Ecto neural progenitor cell (in vitro differentiated cells): ENCODE measurements at regions not wholly inside any gene's neighbourhood (a gene's known extent, or its start where the extent isn't known, plus 50 kb on each side); places are given as distances from the start of the nearest gene placed in this dataset.

ENCODE experiments used
- DNase-seq: peaks from one replicate; pipeline ENCODE4 v3.0.0-alpha.2; 2018; ENCODE audit warnings: low spot score

DNA sequence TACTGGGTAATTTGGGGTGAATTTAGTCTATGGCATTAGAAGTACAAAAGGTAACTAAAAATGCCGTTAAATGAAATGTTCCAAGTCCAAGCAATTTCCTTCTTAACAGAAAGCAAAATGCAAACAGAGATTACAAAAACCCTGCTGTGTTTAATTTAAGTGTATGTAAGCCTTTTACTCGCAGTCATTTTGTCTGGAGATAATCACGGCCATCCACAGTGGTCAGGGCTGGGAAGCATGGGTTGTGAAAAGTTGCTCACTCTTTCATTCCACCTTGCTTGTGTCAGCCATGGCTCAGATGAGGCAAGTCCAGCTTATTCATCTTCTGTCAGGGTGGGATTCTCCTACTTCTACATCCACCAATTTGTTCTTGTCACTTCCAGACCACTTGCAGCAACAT, 983.6 kb upstream of the ZEB2 start:
- no peak for DNase-seq

DNA sequence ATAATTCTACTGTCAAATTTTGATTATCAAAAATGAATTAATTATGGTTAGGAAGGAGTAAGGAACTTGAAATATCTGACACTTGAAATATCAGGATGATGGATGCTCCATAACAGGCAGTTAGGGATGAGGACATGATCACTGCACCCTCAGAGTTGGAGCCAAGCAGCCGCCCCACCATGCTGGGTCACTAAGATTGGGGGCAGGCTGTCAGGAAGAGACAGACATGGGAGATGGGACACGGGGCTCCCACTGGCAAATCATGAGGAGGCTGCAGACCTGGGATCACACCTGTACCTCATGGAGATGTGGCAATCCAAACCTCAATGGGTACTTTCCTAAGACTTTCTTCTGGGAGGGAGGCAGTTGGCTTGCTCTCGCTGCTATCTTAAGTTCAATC, 982.0 kb upstream of the ZEB2 start:
- DNase-seq: no peak

DNA sequence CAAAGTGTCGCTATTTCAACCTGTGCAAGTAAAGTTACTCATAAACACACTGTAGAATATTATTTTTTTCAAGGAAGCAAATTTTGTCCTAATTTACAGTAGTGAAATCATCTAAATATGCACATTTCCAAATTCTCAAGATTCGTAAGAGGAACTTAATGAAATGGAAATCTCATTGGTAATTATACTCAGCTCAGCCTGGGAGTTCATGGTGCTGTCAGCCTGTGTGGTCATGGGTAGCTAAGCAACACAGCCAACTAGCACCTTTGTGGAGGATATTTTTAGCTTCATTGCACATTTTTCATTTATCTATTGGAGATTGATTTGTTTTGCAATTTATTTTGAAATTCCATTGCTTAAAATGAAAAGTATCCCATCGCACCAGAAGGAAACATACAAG, 975.7 kb upstream of the ZEB2 start:
- no peak for DNase-seq

DNA sequence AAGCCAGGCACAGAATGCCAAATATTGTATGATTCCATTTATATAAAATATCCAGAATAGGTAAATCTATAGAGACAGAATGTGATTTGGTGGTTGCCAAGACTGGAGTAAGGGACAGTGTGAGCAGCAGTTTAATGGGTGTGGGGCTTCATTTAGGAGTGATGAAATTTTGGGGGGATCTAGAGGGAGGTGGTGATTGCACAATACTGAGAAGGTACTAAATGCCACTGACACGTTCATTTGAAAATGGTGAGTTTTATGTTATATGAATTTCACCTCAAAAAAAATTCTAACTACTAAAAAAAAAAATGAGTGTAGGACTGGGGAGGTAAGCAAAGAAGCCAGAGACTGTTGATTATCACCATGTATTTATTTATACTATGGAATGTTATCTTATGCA, 974.5 kb upstream of the ZEB2 start:
- no peak for DNase-seq

DNA sequence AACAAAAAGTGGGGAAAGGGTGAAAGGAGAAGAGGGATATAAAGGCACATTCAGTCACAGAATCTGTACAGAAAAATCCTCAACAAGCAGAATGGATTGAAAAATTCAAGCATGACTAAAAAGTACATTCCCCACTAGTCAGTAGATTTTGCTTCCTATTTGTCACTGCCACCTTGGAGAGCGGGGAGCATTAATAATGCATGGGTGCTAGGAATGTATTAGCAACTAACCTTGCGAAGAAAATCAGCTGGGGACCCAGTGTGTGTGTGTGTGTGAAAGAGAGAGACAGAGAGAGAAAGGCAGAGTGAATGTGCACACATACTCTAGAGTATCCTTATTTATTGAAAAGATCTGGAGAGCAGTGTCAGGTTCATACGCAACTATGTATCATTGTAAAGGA, 968.7 kb upstream of the ZEB2 start:
- no peak for DNase-seq

DNA sequence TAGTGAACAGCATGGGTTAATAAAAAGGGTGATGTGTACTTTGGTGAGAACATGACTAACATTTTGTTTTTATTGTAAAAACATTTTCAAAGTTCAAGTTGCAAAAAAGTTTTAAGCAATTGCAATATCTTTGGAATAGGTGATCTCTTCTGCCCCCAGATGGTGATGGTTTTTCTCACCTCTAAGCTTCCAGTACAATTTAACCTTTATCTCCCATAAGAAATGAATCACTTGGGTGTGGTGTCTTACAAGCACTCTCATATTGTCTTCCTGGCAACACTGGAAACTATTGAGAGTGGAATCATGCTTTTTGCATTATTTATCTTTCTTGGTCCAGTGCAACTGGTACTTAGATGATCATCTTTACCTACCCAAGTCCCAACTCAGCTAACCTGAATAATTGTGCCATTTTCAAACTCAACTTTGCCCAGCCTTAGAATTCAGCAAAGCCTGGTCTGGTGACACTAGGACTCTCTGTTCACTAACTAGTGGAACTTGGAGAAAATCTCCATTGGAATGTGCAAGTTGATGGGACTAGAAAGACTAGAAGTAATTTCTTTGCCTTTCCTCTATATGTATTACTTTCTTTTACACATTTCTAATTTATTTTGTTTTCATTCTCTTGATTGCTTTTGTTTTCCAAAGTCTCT, 964.7 kb upstream of the ZEB2 start:
- DNase-seq: no peak

DNA sequence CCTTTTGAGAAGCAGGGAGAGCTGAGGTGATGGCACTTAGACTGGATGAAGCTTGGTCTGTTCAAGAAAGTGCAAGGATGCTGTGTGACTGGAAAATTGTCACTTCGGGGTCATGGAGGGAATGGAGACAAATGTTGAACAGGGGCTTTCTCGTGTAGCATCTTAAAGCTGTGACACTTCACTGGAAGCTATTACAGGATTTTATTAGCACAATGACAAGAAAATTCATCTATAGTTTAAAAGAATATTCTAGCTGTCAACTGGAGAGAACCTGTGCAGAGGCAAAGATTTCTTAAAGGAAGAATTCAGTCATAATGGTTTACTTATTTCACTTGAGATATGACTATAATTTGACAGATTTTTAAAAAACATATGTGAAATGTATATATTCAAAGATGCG, 963.9 kb upstream of the ZEB2 start:
- DNase-seq: no peak

DNA sequence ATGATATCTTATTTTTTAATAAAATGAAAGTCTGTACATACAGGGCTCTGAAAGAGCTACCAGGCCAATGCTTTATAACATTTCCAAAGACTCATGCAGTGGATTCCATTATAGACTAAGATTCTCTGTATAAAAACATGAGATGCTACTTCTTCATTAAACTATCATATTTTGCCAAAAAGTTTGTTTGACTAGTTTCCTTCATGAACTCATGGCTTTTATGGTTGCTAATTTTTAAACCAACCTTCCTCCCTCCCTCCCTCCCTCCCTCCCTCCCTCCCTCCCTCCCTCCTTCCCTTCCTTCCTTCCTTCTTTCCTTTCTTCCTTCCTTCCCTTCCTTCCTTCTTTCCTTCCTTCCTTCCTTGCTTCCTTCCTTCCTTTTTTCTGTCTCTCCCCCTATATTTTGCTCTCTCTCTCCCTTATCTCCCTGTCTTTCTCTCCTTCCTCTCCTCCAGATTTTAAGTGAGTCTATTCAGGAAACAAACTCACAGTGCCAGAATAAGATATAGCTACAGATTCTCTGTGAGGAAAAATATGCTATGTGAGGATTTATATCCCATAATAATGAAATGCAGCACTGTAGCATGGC, 961.5 kb upstream of the ZEB2 start:
- DNase-seq: no peak

DNA sequence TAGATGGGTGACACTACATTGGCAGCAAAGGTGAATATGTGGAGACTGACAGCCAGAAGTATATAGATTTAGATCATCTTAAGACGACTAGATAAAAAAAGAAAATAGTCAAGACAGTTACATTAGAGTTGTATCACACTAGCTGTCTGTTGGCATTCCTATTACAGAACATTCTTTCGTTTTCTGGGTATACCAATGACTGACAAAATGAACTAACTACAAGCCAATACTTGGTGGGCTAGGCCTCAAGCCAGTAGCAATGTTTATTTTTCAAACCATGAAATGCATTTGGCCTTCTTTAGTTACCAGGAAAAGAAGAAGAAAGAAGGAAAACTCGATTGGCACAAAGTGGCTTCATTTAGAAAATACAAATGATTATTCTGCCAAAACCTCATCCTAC, 944.9 kb upstream of the ZEB2 start:
- no peak for DNase-seq

DNA sequence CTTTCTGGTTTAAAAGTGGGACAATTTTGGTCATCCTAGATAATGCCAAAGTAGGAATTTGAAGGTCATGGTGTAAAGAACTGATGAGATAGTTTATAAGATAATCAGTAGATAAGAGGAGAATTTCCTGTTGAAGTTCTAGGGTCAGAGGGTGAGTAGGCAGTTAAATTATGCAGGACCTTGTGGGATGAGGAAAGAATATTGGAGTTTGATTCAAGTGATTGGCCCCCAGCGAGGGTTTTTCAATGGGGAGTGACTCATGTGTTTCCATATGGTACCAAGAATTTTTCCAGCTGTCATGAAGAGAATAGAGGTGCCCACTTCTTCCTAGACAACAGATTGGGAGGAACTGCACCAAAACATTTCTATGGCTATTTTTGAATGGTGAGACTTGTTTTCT, 940.2 kb upstream of the ZEB2 start:
- DNase-seq: no peak

DNA sequence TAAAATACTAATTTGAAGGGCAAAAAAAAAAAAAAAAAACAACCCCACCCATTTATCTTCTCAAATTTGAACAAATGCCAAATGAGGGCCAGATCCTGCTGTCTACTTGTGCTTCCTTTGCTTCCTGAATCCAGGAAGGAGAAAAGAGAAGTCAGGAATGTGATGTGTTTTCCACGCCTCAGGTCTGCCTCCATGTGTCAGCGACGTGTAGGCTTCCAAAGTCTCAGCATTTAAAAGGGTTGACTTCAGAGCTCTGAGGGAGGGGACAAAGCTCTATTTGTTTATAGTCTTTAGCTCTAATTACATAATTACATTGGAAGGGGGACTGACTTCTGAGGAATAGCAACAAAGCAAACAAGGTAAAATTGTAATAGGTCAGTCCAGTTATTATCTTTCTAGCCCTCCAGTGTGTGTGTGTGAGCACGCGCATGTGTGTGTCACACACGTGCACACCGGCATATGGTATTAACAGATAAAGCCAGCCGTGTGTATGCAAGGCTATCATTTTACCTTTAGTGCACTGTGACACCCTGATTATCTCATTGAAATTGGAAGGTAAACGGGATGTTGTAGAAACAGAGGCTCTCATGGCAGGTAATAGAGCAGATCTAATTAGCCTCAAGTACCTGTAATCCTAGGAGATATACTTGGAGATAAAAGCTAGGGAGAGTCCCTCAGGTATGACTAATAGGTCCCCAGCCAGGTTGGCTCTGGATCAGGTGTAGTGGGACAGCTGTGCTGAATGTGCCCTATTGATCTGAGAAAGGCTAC, 911.4 kb upstream of the ZEB2 start:
- no peak for DNase-seq

DNA sequence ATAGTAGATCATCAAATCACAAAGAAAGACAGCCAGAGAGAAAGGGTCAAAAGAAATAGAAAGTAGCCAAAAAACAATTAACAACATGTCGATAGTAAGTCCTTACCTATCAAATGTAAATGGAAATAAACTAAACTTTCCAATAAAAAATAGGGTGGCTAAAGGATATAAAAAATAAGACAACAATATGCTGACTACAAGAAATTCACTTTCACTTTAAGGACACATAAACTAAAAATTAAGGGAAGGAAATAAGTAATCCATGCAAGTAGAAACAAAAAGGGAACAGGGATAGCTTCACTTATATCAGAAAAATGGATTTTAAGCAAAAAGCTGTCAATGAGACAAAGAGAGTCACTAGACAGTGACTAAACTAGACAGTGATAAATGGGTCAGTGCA, 903.9 kb upstream of the ZEB2 start:
- no peak for DNase-seq

DNA sequence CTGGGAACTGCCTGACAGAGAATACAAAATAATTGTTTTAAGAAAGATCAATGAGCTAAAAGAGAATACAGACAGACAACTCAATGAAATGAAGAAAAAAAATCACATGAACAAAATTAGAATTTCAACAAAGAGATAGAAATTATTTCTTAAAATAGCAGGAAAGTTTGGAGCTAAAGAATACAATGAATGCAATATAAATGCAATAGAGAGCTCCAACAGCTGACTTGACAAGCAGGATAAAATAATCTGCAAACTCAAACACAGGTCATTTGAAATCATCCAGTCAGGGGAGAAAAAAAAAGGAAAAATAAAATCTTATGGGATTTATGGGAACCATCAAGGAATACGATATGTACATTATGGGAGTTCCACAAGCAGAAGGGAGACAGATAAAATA, 902.7 kb upstream of the ZEB2 start:
- no peak for DNase-seq

DNA sequence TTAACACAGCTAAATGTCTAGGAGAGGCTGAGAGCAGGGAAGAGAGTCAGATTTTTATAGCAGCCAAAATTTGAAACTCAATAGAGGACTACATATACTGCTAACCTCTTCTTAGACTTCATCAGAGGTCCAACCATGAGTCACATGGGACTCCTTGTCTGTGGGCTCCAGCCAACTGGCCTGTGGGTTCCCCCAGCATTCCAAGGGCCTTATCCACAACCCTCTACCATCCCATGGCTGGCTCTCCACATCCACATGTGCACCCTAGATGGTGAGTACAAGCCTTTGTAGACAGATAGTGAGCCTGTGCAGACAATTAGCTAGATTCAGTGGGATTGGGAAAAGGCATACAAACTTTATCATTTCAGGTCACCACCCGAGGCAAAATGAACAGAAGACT, 901.9 kb upstream of the ZEB2 start:
- no peak for DNase-seq

DNA sequence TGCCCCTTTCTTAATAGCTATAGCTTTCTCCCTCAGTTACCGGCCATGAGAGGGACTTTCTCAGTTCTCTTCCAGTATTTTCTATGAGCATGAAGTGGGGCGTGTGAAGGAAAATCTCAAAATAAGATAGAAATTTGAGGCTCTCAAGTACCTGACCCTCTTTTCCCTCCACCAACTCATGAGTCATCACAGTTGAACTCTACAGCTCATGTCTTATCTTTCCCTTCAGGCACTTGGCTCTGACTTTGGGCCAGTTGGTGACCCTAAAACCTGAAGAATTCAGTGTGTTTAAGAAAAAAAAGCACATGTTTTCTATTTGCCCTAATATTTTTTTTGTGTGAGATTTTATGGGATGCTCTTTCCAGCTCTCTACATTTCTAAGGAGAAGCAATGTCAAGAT, 896.7 kb upstream of the ZEB2 start:
- no peak for DNase-seq

DNA sequence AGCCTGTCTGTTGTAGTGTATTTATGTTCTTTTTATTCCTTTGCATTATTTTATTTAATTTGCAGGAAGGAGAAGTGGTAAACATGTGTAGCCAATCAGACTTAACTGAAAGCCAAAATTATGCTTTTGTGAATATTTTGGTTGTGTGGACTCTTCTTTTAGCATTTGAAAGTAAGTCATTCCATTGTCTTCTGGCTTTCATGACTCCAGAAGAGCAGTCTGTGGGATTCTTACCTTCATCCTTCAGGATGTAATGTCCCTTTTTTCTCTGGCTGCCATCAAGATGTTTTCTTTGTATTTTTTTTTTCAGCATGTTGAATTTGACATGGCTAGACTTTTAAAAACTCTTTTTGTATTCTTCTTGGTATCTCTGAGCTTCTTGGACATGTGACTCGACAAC, 895.2 kb upstream of the ZEB2 start:
- DNase-seq: no peak

DNA sequence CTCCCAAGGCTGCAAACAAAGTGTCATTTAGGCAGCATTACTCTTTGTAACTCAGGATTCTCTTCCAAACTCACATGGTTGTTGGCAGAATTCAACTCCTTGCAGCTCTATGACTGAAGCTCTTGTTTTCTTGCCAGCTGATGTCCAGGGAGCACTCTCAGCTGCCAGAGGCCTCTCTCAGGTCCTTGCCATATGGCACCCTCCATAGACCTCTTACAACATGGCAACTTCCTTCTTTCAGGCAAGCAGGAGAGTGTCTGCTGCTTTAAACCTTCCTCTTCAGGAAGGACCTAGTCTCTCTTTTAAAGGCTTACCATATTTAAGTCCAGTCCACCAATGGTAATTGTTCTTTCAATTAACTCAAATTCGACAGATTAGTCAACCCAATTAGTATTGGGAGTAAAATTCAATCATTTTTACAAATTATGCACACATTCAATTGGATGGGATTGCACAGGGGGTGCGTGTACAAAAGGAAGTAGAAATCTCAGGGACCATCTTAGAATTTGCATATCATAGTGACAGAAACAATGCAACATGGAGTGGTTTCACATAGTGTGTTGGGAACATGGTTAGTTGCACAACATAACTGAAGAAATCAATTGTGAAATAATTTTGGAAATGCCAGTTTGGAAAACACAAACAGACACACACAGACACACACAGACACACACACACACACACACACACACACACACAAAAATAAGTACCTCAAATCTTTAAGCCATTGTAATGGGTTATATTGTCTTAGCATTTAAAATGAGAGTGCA, 893.5 kb upstream of the ZEB2 start:
- DNase-seq: no peak

DNA sequence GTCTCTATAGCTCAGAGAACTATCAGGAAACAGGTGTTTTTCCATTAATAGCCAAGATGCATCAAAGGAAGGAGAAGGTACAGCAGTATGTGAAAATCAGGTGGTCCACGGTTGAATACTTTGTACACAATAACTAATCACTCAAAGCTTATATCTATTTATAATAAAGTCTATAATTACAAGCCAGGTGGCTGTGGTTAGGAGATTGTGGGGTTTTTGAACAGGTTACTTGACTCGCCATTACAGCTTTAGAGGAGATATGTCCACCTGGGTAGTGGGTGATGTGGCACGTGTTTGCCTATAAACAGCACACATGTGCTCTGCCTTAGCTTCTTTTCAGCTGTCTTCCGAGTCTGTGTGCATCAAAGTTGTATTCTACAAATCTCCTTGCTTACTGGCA, 892.2 kb upstream of the ZEB2 start:
- no peak for DNase-seq

DNA sequence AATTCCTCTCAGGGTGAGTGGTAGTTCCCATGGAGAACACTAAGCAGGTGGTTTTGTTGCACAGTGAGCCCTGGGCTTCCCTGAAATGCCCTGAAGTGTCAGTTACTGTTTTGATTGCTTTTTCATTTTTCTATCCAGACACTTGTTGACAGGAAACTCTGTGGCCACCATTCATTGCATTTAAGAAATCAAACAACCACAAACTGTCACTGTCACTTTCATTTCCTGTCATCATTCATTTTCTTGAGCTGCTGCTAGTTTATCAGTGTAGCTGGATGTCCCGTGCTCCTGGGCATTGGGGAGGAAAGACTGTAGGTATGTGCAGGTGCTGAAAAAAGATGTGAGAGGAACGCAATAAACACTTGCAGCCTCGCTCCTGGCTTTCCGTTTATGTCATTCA, 891.6 kb upstream of the ZEB2 start:
- DNase-seq: no peak

DNA sequence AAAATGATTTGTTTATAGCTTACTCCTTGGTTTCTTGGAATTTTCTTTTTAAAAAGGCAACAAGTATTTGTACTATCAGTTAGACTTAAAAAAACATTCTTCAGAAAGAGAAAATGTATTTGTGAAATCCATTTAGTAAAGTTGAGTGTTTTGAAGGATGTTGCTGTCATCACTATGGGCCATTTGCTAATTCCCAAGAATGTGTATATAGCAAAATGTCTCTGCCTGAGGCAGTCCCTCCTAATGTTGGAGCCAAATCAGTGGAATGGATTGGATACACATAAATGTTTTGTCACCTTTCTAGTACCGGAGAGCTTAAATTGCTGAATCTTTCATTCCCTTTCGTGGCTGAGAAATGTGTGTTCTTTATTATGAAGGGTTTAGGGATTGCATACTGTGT, 890.2 kb upstream of the ZEB2 start:
- DNase-seq: no peak

DNA sequence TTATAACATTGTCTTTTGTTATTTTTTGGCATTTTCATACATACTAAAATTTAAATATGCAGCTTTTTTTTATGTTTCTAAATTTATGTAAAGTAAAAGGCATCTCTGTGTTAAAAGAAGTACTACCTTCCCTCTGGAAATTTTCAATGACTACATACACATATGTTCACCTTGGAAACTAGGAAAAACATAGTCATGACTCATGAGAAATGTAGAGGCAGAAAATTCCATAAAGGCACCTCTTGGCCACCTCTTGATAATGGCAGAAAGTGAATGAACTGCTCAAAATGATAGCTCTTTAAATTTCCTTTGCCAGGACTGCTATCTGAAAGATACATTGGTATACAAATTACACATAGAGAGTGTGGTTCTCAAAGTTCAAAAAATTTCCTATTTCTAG, 889.1 kb upstream of the ZEB2 start:
- no peak for DNase-seq

DNA sequence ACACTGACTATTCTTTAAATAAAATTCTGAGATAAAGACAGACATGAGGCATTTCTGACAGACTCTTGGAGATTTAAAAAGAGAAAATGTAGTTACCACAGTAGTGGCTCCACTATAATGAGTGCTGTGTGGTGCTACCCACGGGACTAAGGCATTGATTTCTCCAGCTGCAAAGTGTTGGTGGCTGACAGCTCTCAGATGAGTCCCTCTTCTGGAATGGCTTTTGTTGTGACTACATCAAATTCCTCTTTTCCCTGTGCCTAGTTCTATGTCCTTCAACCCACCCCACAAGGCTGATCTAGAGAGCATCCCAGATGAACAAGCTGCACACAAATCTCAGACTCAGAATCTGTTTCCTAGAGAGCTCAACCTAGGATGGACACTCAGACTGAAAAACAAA, 884.8 kb upstream of the ZEB2 start:
- no peak for DNase-seq

DNA sequence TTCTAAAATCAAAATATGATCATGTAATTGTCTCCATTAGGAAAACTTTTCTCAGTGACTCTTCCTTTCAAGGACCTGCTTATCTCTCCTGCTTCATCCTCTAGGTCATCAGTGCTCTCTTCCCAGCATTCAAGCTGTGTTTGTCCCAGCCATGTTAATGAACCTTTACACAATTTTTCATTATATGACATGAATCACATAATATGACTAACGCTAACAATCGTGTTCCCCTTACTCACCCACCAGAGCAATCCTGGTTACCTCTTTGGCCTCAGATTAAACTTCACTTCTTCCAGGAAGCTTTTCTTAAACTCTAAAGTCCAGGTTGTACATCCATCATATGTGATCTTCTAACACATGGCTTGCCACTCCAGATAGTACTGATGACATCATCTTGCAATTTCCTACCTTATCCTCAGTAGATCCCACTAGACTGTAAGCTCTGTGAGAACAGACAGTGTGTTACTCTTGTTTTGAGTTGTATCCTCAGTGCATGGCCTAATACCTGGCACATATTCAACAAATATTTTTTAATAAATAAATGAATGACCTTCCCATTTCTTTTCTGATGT, 882.9 kb upstream of the ZEB2 start:
- DNase-seq: no peak
